ENCODE measurements at regions not wholly inside any gene's neighbourhood (a gene's known extent, or its start where the extent isn't known, plus 50 kb on each side); places are given as distances from the start of the nearest gene placed in this dataset.

DNA sequence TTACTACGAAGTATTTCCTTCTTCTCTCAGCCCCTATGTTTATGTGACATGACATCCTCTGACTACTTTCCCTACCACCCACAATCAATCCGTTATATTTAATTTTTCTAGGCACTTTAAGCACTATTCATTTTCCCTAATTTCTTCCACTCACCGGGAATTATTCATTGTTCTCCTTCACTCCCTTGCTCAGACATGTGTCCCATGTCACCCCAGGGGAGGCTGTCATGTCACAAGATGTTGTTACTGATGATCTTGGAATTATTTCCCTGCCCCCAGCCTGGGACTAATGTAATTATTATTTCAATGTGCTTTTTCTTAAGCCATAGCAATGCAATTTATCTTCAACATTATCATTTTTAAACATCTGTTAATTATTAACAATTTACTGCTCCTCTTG, 317.2 kb downstream of the PHF14 start:
- Histone ChIP-seq H3K4me1 (no peaks in the 10 kb centered on the region), H3K27me3 (ENCODE audit: low read depth) (no peaks in the 10 kb centered on the region), H3K9me3 (no peaks in the 10 kb centered on the region), H3K4me3 (no peak overlapping the region), H3K27ac (no peak overlapping the region), H3K36me3 (no peaks in the 10 kb centered on the region)
- no peak for ATAC-seq
- intact Hi-C loops (cut with DNase I): no loop called here
- DNase-seq: no peak
- TF ChIP-seq, protein P1, sequence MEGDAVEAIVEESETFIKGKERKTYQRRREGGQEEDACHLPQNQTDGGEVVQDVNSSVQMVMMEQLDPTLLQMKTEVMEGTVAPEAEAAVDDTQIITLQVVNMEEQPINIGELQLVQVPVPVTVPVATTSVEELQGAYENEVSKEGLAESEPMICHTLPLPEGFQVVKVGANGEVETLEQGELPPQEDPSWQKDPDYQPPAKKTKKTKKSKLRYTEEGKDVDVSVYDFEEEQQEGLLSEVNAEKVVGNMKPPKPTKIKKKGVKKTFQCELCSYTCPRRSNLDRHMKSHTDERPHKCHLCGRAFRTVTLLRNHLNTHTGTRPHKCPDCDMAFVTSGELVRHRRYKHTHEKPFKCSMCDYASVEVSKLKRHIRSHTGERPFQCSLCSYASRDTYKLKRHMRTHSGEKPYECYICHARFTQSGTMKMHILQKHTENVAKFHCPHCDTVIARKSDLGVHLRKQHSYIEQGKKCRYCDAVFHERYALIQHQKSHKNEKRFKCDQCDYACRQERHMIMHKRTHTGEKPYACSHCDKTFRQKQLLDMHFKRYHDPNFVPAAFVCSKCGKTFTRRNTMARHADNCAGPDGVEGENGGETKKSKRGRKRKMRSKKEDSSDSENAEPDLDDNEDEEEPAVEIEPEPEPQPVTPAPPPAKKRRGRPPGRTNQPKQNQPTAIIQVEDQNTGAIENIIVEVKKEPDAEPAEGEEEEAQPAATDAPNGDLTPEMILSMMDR (IDR thresholded peaks at IDR 0.05): no peak

DNA sequence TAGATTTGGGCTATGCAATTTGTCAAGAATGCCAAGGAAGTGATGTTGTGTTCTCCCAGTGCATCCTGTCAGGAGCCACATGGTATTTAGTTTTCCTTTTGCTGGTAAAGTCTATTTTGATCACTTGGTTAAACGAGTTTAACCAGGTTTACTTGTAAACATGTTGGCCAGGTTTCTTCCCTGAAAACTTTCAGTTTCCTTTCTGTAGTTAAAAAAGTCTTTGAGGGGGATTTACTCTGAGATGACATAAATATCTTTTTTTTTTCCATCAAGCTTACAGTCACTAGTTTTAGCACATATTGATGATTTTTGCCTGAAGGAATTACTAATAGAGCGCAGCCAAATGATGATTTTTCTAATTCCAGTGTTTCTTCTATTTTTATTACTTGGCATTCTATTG, 320.5 kb downstream of the PHF14 start:
- Histone ChIP-seq H3K9me3 (no peaks in the 10 kb centered on the region), H3K27me3 (ENCODE audit: low read depth) (no peaks in the 10 kb centered on the region), H3K27ac (no peak overlapping the region), H3K36me3 (no peaks in the 10 kb centered on the region), H3K4me3 (no peak overlapping the region), H3K4me1 (no peaks in the 10 kb centered on the region)
- no peak for ATAC-seq
- DNase-seq: no peak
- intact Hi-C loops (cut with DNase I): no loop called here
- TF ChIP-seq, protein P1 (IDR thresholded peaks at IDR 0.05): no peak

DNA sequence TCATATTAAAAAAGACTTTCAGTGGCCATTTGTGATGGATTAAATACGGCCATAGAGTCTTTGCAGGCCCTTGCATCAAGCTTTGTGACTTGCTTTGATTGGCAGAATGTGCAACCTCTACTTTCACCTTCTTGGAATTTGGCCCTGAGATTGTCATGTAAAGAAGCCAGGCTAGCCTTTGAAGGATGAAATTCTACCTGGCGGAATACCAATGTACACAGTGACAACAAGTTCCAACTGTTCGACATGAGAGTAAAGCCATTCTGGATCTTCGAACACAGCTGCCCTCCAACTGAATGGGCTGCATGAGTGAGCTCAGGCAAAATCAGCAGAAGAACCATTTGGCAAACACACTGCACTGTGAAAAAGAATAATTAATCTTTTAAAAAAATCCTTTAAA, 321.3 kb downstream of the PHF14 start:
- Histone ChIP-seq H3K9me3 (no peaks in the 10 kb centered on the region), H3K4me3 (no peak overlapping the region), H3K27me3 (ENCODE audit: low read depth) (no peaks in the 10 kb centered on the region), H3K27ac (no peak overlapping the region), H3K4me1 (no peaks in the 10 kb centered on the region), H3K36me3 (no peaks in the 10 kb centered on the region)
- ATAC-seq (no peak), DNase-seq (no peak)
- intact Hi-C loops (cut with DNase I): no loop called here
- TF ChIP-seq, protein P1 (IDR thresholded peaks at IDR 0.05): no peak

DNA sequence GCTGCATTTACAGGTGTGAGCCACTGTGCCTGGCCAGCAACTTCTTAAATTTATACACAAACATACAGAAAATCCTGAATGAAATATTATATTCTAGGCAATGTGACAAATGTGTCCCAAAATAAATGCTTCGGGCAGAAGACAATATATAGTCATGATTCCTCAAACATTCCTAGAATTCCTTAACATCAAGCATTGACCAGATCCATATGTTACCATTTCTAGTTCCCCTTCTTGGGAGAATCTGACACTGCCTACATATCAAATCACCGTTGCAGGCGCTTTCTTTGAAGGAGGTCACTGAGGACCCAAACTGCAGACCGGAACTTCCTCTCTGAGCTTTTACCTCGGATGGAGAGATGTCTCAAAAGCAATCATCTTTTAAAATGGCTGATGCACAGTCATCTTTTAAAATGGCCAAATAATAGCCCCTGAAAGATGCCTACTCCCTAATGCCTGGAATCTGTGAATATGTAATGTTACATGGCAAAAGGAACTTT, 323.5 kb downstream of the PHF14 start:
- TF ChIP-seq, protein P1 (IDR thresholded peaks at IDR 0.05): no peak
- Histone ChIP-seq H3K27me3 (ENCODE audit: low read depth) (no peaks in the 10 kb centered on the region), H3K4me1 (no peaks in the 10 kb centered on the region), H3K4me3 (no peak overlapping the region), H3K27ac (no peak overlapping the region), H3K36me3 (no peaks in the 10 kb centered on the region), H3K9me3 (no peaks in the 10 kb centered on the region)
- ATAC-seq (no peak), DNase-seq (no peak)
- intact Hi-C loops (cut with DNase I): no loop called here

DNA sequence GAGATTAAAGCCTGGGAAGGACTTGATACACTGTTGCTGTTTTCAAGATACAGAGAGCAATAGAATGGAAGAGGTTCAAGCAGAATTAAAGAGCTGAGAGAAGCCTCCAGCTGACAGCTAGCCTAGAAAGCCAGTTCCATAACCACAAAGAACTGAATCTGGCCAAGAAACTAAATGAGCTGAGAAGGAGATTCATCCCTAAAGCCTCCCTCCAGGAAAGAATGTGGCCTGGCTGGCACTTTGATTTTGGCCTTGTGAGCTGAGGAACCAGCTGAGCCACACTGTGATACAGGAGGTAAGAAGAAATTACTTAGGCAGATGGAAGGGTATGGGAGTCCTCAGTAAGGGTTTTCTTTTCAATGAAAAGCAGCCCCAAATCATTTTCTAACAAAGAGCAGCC, 324.1 kb downstream of the PHF14 start:
- H3K27me3 ChIP-seq (ENCODE audit: low read depth): no peaks in the 10 kb centered on the region
- ATAC-seq: no peak
- no peak for DNase-seq
- intact Hi-C loops (cut with DNase I): no loop called here
- no peak overlapping the region for H3K27ac ChIP-seq
- H3K4me3 ChIP-seq: no peak overlapping the region
- no peaks in the 10 kb centered on the region for H3K9me3 ChIP-seq
- H3K4me1 ChIP-seq: no peaks in the 10 kb centered on the region
- H3K36me3 ChIP-seq: no peaks in the 10 kb centered on the region
- TF ChIP-seq, protein P1 (IDR thresholded peaks at IDR 0.05): no peak

DNA sequence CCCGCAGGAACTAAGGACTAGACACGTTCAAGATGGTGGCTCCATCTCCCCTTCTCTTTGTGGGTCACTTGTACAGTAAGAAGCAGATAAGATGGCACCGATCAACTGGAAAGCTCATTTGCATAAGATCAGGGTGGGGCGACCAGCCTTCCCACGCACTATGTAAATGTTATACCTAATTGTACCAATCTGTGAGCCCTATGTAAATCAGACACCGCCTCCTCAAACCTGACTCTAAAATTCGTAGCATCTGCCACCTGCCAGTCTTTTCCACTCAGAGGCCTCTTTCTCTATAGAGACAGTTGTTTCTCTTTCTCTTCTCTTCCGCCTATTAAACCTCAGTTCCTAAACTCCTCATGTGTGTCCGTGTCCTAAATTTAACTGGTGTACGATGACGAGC, 324.5 kb downstream of the PHF14 start:
- H3K27ac ChIP-seq: no peak overlapping the region
- H3K4me3 ChIP-seq: no peak overlapping the region
- ATAC-seq (no peak), DNase-seq (no peak)
- no peaks in the 10 kb centered on the region for H3K27me3 ChIP-seq (ENCODE audit: low read depth)
- H3K9me3 ChIP-seq: no peaks in the 10 kb centered on the region
- TF ChIP-seq, protein P1 (IDR thresholded peaks at IDR 0.05): no peak
- intact Hi-C loops (cut with DNase I): no loop called here
- no peaks in the 10 kb centered on the region for H3K4me1 ChIP-seq
- H3K36me3 ChIP-seq: no peaks in the 10 kb centered on the region

Measured in lower lobe of right lung (tissue), 2 donors.